ENCODE measurements at regions not wholly inside any gene's neighbourhood (a gene's known extent, or its start where the extent isn't known, plus 50 kb on each side); places are given as distances from the start of the nearest gene placed in this dataset.
"Not testable (repeated sequence)": the region's sequence is repeated elsewhere in the genome, so short reads cannot be mapped to it uniquely, and the experiment has no call there.

- no peak for TF ChIP-seq ZNF274 (IDR thresholded peaks at IDR 0.05; ENCODE audit: low read depth, low read length)
- no peak overlapping the region for H3K4me3 ChIP-seq (ENCODE audit: low read length)
Observed at GRCh38 chr2:7655629-7656028, 738.4 kb downstream of the RNF144A start.

GRCh38 chr2:7657526-7657925, 740.3 kb downstream of the RNF144A start:
- H3K4me3 ChIP-seq (ENCODE audit: low read length): not testable (repeated sequence)

GRCh38 chr2:7658486-7658885, 741.3 kb downstream of the RNF144A start:
- TF ChIP-seq ZNF274 (IDR thresholded peaks at IDR 0.05; ENCODE audit: low read depth, low read length): no peak
- H3K4me3 ChIP-seq (ENCODE audit: low read length): no peak overlapping the region

GRCh38 chr2:7660816-7661215, 743.6 kb downstream of the RNF144A start:
- H3K4me3 ChIP-seq (ENCODE audit: low read length): no peak overlapping the region
- TF ChIP-seq ZNF274 (IDR thresholded peaks at IDR 0.05; ENCODE audit: low read depth, low read length): no peak

GRCh38 chr2:7661502-7661901, 744.3 kb downstream of the RNF144A start:
- no peak overlapping the region for H3K4me3 ChIP-seq (ENCODE audit: low read length)
- no peak for TF ChIP-seq ZNF274 (IDR thresholded peaks at IDR 0.05; ENCODE audit: low read depth, low read length)

GRCh38 chr2:7665880-7666279, 748.7 kb downstream of the RNF144A start:
- no peak overlapping the region for H3K4me3 ChIP-seq (ENCODE audit: low read length)
- TF ChIP-seq ZNF274 (IDR thresholded peaks at IDR 0.05; ENCODE audit: low read depth, low read length): no peak

GRCh38 chr2:7666596-7667259, 749.5 kb downstream of the RNF144A start:
- no peak overlapping the region for H3K4me3 ChIP-seq (ENCODE audit: low read length)
- TF ChIP-seq ZNF274 (IDR thresholded peaks at IDR 0.05; ENCODE audit: low read depth, low read length): no peak

GRCh38 chr2:7667260-7667757, 750.1 kb downstream of the RNF144A start:
- no peak for TF ChIP-seq ZNF274 (IDR thresholded peaks at IDR 0.05; ENCODE audit: low read depth, low read length)
- H3K4me3 ChIP-seq (ENCODE audit: low read length): no peak overlapping the region

GRCh38 chr2:7670905-7671641, 753.9 kb downstream of the RNF144A start:
- H3K4me3 ChIP-seq (ENCODE audit: low read length): no peak overlapping the region
- TF ChIP-seq ZNF274 (IDR thresholded peaks at IDR 0.05; ENCODE audit: low read depth, low read length): no peak

GRCh38 chr2:7672027-7672684, 754.9 kb downstream of the RNF144A start:
- no peak overlapping the region for H3K4me3 ChIP-seq (ENCODE audit: low read length)
- no peak for TF ChIP-seq ZNF274 (IDR thresholded peaks at IDR 0.05; ENCODE audit: low read depth, low read length)

- no peak for TF ChIP-seq ZNF274 (IDR thresholded peaks at IDR 0.05; ENCODE audit: low read depth, low read length)
- H3K4me3 ChIP-seq (ENCODE audit: low read length): no peak overlapping the region
Observed at GRCh38 chr2:7672685-7673071, 755.5 kb downstream of the RNF144A start.

GRCh38 chr2:7673101-7673500, 755.9 kb downstream of the RNF144A start:
- TF ChIP-seq ZNF274 (IDR thresholded peaks at IDR 0.05; ENCODE audit: low read depth, low read length): no peak
- no peak overlapping the region for H3K4me3 ChIP-seq (ENCODE audit: low read length)

- H3K4me3 ChIP-seq (ENCODE audit: low read length): no peak overlapping the region
- TF ChIP-seq ZNF274 (IDR thresholded peaks at IDR 0.05; ENCODE audit: low read depth, low read length): no peak
Observed at GRCh38 chr2:7673853-7674252, 756.6 kb downstream of the RNF144A start.

- no peak for TF ChIP-seq ZNF274 (IDR thresholded peaks at IDR 0.05; ENCODE audit: low read depth, low read length)
- no peak overlapping the region for H3K4me3 ChIP-seq (ENCODE audit: low read length)
Observed at GRCh38 chr2:7674606-7675005, 757.4 kb downstream of the RNF144A start.

GRCh38 chr2:7676714-7677113, 759.5 kb downstream of the RNF144A start:
- no peak overlapping the region for H3K4me3 ChIP-seq (ENCODE audit: low read length)
- TF ChIP-seq ZNF274 (IDR thresholded peaks at IDR 0.05; ENCODE audit: low read depth, low read length): no peak
